ENCODE measurements at regions not wholly inside any gene's neighbourhood (a gene's known extent, or its start where the extent isn't known, plus 50 kb on each side); places are given as distances from the start of the nearest gene placed in this dataset.

GRCh38 chr6:78670802-78671201, 196.5 kb upstream of the IRAK1BP1 start:
- TF ChIP-seq CTCF (IDR thresholded peaks at IDR 0.05) (no peak), POLR2A (IDR thresholded peaks at IDR 0.05) (no peak), EP300 (IDR thresholded peaks at IDR 0.05) (no peak)

All from suprapubic skin (tissue), 3 donors.